H9 (cell line): ENCODE measurements at regions not wholly inside any gene's neighbourhood (a gene's known extent, or its start where the extent isn't known, plus 50 kb on each side); places are given as distances from the start of the nearest gene placed in this dataset.

Experiments
- DNase-seq: peaks from one replicate; pipeline ENCODE4 v3.0.0-alpha.2; 2017
- H2AFZ ChIP-seq: one replicate; pipeline ENCODE4 v1.6.1; 2013; ENCODE audit warnings: mild to moderate bottlenecking, low read length, control low read depth, moderate library complexity
- H2AK5ac ChIP-seq: 2 replicates; pipeline ENCODE4 v1.6.1; 2013; ENCODE audit warnings: low read length, control low read depth, mixed read lengths; ENCODE audit not compliant: insufficient read length
- H2BK120ac ChIP-seq: one replicate; pipeline ENCODE4 v1.6.1; 2013; ENCODE audit warnings: low read depth, mild to moderate bottlenecking, low read length, control low read depth, inconsistent platforms; ENCODE audit not compliant: poor library complexity, severe bottlenecking
- H2BK12ac ChIP-seq: 2 replicates; pipeline ENCODE4 v1.6.1; 2013; ENCODE audit warnings: low read length, control low read depth, mixed read lengths, low read depth; ENCODE audit not compliant: insufficient read length
- H2BK15ac ChIP-seq: 2 replicates; pipeline ENCODE4 v1.6.1; 2013; ENCODE audit warnings: low read depth, low read length, control low read depth
- H2BK20ac ChIP-seq: one replicate; pipeline ENCODE4 v1.6.1; 2013; ENCODE audit warnings: low read depth, mild to moderate bottlenecking, low read length, control low read depth, inconsistent platforms; ENCODE audit not compliant: poor library complexity, severe bottlenecking
- H2BK5ac ChIP-seq: 2 replicates; pipeline ENCODE4 v1.6.1; 2013; ENCODE audit warnings: low read length, control low read depth, mixed read lengths; ENCODE audit not compliant: insufficient read length
- H3K14ac ChIP-seq: 2 replicates; pipeline ENCODE4 v1.6.1; 2013; ENCODE audit warnings: low read length, control low read depth; ENCODE audit not compliant: insufficient read depth
- H3K18ac ChIP-seq: 2 replicates; pipeline ENCODE4 v1.6.1; 2013; ENCODE audit warnings: low read depth, mild to moderate bottlenecking, mixed read lengths, low read length, control low read depth; ENCODE audit not compliant: insufficient read length
- H3K23ac ChIP-seq: 2 replicates; pipeline ENCODE4 v1.6.1; 2013; ENCODE audit warnings: low read length, control low read depth, mixed read lengths, low read depth; ENCODE audit not compliant: insufficient read length
- H3K23me2 ChIP-seq: 2 replicates; pipeline ENCODE4 v1.6.1; 2013; ENCODE audit warnings: low read depth, mild to moderate bottlenecking, mixed read lengths, low read length, control low read depth; ENCODE audit not compliant: insufficient read length, poor library complexity, severe bottlenecking
- H3K27ac ChIP-seq: 2 replicates; pipeline ENCODE4 v1.5.1; 2013; ENCODE audit warnings: low read length, control low read depth, mixed read lengths, low read depth; ENCODE audit not compliant: insufficient read length
- H3K27me3 ChIP-seq: 2 replicates; pipeline ENCODE4 v1.6.1; 2013; ENCODE audit warnings: low read length, control low read depth, inconsistent platforms; ENCODE audit not compliant: insufficient read depth
- H3K4ac ChIP-seq: 2 replicates; pipeline ENCODE4 v1.6.1; 2013; ENCODE audit warnings: low read depth, mild to moderate bottlenecking, control low read depth, inconsistent platforms, low read length, moderate library complexity
- H3K4me1 ChIP-seq: 2 replicates; pipeline ENCODE4 v1.6.1; 2013; ENCODE audit warnings: low read length, control low read depth, inconsistent platforms; ENCODE audit not compliant: insufficient read depth
- H3K4me2 ChIP-seq: 2 replicates; pipeline ENCODE4 v1.6.1; 2013; ENCODE audit warnings: low read length, control low read depth, mixed read lengths; ENCODE audit not compliant: insufficient read length, insufficient read depth
- H3K56ac ChIP-seq: 2 replicates; pipeline ENCODE4 v1.6.1; 2013; ENCODE audit warnings: low read depth, mild to moderate bottlenecking, mixed read lengths, low read length, control low read depth; ENCODE audit not compliant: insufficient read length
- H3K79me1 ChIP-seq: 2 replicates; pipeline ENCODE4 v1.6.1; 2013; ENCODE audit warnings: low read depth, mild to moderate bottlenecking, moderate library complexity, low read length, control low read depth, inconsistent platforms; ENCODE audit not compliant: insufficient read depth, poor library complexity, severe bottlenecking
- H3K79me2 ChIP-seq: 2 replicates; pipeline ENCODE4 v1.6.1; 2013; ENCODE audit warnings: low read length, control low read depth, inconsistent platforms; ENCODE audit not compliant: insufficient read depth
- H3K9ac ChIP-seq: 2 replicates; pipeline ENCODE4 v1.6.1; 2013; ENCODE audit warnings: low read length, control low read depth, mixed read lengths; ENCODE audit not compliant: insufficient read length; ENCODE audit errors: extremely low read depth
- H3K9me3 ChIP-seq: one replicate; pipeline ENCODE4 v1.6.1; 2013; ENCODE audit warnings: low read depth, low read length, inconsistent platforms; ENCODE audit not compliant: control insufficient read depth
- H3T11ph ChIP-seq: one replicate; pipeline ENCODE4 v1.6.1; 2013; ENCODE audit warnings: mild to moderate bottlenecking, low read length, control low read depth, inconsistent platforms
- H4K20me1 ChIP-seq: one replicate; pipeline ENCODE4 v1.6.1; 2013; ENCODE audit not compliant: control insufficient read depth, insufficient read length, insufficient read depth
- H4K5ac ChIP-seq: 2 replicates; pipeline ENCODE4 v1.6.1; 2013; ENCODE audit warnings: low read depth, mild to moderate bottlenecking, mixed read lengths, low read length, control low read depth; ENCODE audit not compliant: insufficient read length
- H4K8ac ChIP-seq: replicated peaks from 2 replicates; pipeline ENCODE4 v1.6.1; 2013; ENCODE audit warnings: low read length, control low read depth, mixed read lengths, low read depth; ENCODE audit not compliant: insufficient read length
- H4K91ac ChIP-seq: 2 replicates; pipeline ENCODE4 v1.6.1; 2013; ENCODE audit warnings: low read depth, mild to moderate bottlenecking, moderate library complexity, mixed read lengths, low read length, control low read depth; ENCODE audit not compliant: insufficient read length
- H3K27ac Mint-ChIP-seq, 3 experiments: 2 replicates in 2 of 3; 3 replicates in 1 of 3; pipeline ENCODE4 v1.8.0; 2020 to 2021; ENCODE audit warnings: mixed read lengths in 3 of 3, mild to moderate bottlenecking in 1 of 3, moderate library complexity in 1 of 3
- H3K27me3 Mint-ChIP-seq: 2 replicates; pipeline ENCODE4 v1.8.0; 2021; ENCODE audit warnings: low read depth, mild to moderate bottlenecking, moderate library complexity, mixed read lengths
- H3K36me3 Mint-ChIP-seq, 3 experiments: 2 replicates in 2 of 3; 3 replicates in 1 of 3; pipeline ENCODE4 v1.8.0; 2020 to 2021; ENCODE audit warnings: low read depth in 3 of 3, mixed read lengths in 3 of 3; ENCODE audit not compliant: insufficient read depth in 1 of 3
- H3K4me1 Mint-ChIP-seq, 2 experiments: 2 replicates each; pipeline ENCODE4 v1.8.0; 2020; ENCODE audit warnings: mixed read lengths in 2 of 2
- H3K4me3 Mint-ChIP-seq, 2 experiments: 2 replicates in 1 of 2; 3 replicates in 1 of 2; pipeline ENCODE4 v1.8.0; 2020 to 2021; ENCODE audit warnings: mild to moderate bottlenecking in 2 of 2, mixed read lengths in 2 of 2, moderate library complexity in 1 of 2
- H3K9me3 Mint-ChIP-seq, 2 experiments: 2 replicates in 1 of 2; 3 replicates in 1 of 2; pipeline ENCODE4 v1.8.0; 2020; ENCODE audit warnings: mild to moderate bottlenecking in 2 of 2, mixed read lengths in 2 of 2, moderate library complexity in 1 of 2
- CTCF ChIP-seq: fragments of 200-600 bp; sonication (generic); conservative IDR thresholded peaks from 3 replicates; pipeline ENCODE4 v1.8.0; 2021; ENCODE audit warnings: antibody characterized with exemption, mild to moderate bottlenecking
- WGBS: extraction: QIAGEN DNeasy Blood & Tissue Kit; methylation state at CpG from one replicate; pipeline ENCODE4 v1.1.7; 2013; ENCODE audit warnings: missing lambda C conversion rate, low lambda C conversion rate, mixed read lengths; ENCODE audit not compliant: insufficient read length; ENCODE audit errors: extremely low coverage; 5-methylcytosine and 5-hydroxymethylcytosine counted together

- H3K4ac ChIP-seq: no peak overlapping the region
- H4K91ac ChIP-seq: no peak overlapping the region
- no peak overlapping the region for H3K14ac ChIP-seq
- no peak overlapping the region for H4K5ac ChIP-seq
- no peak overlapping the region for H2BK120ac ChIP-seq
- H4K20me1 ChIP-seq: no peaks in the 10 kb centered on the region
- H3K23me2 ChIP-seq: no peaks in the 10 kb centered on the region
- Mint-ChIP-seq H3K9me3 (no peaks in the 10 kb centered on the region), H3K27me3 (no peaks in the 10 kb centered on the region), H3K36me3 (no peaks in the 10 kb centered on the region), H3K4me1 (no peaks in the 10 kb centered on the region), H3K4me3 (no peak overlapping the region), H3K27ac (no peak overlapping the region)
- no peak overlapping the region for H3K4me2 ChIP-seq
- no peaks in the 10 kb centered on the region for H3K27me3 ChIP-seq
- no peaks in the 10 kb centered on the region for H3K79me1 ChIP-seq
- no peak overlapping the region for H3K23ac ChIP-seq
- H3K9me3 ChIP-seq: no peaks in the 10 kb centered on the region
- no peak overlapping the region for H3T11ph ChIP-seq
- no peak overlapping the region for H3K27ac ChIP-seq
- H3K9ac ChIP-seq: no peak overlapping the region
- H3K18ac ChIP-seq: no peak overlapping the region
- no CpG with 5 or more reads among the region's 1 CpG for WGBS
- no peak for TF ChIP-seq CTCF
- H2BK5ac ChIP-seq: no peak overlapping the region
- no peak for DNase-seq
- H3K79me2 ChIP-seq: no peaks in the 10 kb centered on the region
- no peak overlapping the region for H3K56ac ChIP-seq
- H2BK15ac ChIP-seq: no peak overlapping the region
- no peak overlapping the region for H2BK20ac ChIP-seq
- no peak overlapping the region for H2AK5ac ChIP-seq
- no peak overlapping the region for H4K8ac ChIP-seq
- no peaks in the 10 kb centered on the region for H3K4me1 ChIP-seq
- H2AFZ ChIP-seq: no peak overlapping the region
- no peak overlapping the region for H2BK12ac ChIP-seq
These were observed 186.2 kb downstream of the HAO1 start for GRCh38 chr20:7754102-7754501.
